Panc1 (cell line): ENCODE measurements at regions not wholly inside any gene's neighbourhood (a gene's known extent, or its start where the extent isn't known, plus 50 kb on each side); places are given as distances from the start of the nearest gene placed in this dataset.

Source experiments
- ATAC-seq: fragments of 200-7000 bp; cut with Tn5 transposase; 2 replicates; pipeline ENCODE4 v1.9.1; 2020; ENCODE audit warnings: mild to moderate bottlenecking, moderate library complexity
- BruUV-seq: library from RNA; stranded (reverse); fragments of 400-500 nt; replicated peaks from 2 replicates; lab custom pipeline; 2021; lab: Mats Ljungman, UMichigan
- CTCF ChIA-PET: fragments of 300-600 bp; sonication (Branson Sonifier 250); formaldehyde crosslinking; loops from one replicate; lab custom pipeline; 2022; ENCODE audit warnings: antibody characterized with exemption; lab: Charles Lee
- POLR2A ChIA-PET: fragments of 300-600 bp; sonication (Branson Sonifier 250); formaldehyde crosslinking; loops from one replicate; lab custom pipeline; 2022; ENCODE audit warnings: antibody characterized with exemption; lab: Charles Lee
- DNase-seq: peaks from one replicate; pipeline ENCODE4 v3.0.0-alpha.2; 2010; ENCODE audit warnings: low read depth, low spot score
- H3K27ac ChIP-seq: 2 replicates; pipeline ENCODE4 v1.5.1; 2011; ENCODE audit warnings: mild to moderate bottlenecking, low read length, inconsistent platforms
- H3K27me3 ChIP-seq: fragments of 200-500 bp; sonication (Bioruptor generic); 2 replicates; pipeline ENCODE4 v1.6.0; 2014; ENCODE audit warnings: low read length, inconsistent platforms; ENCODE audit not compliant: control insufficient read depth, insufficient read depth
- H3K36me3 ChIP-seq: fragments of 200-500 bp; sonication (Bioruptor generic); 2 replicates; pipeline ENCODE4 v1.5.1; 2014; ENCODE audit warnings: inconsistent platforms, mild to moderate bottlenecking, low read length, moderate library complexity; ENCODE audit not compliant: control insufficient read depth, insufficient read depth
- H3K4me1 ChIP-seq: 2 replicates; pipeline ENCODE4 v1.5.1; 2011; ENCODE audit warnings: inconsistent platforms, mild to moderate bottlenecking, low read length, moderate library complexity; ENCODE audit not compliant: control insufficient read depth, insufficient read depth
- H3K4me3 ChIP-seq, 2 experiments: 2 replicates each; pipeline ENCODE4 v1.5.1; 2011 to 2012; ENCODE audit warnings: low read depth in 2 of 2, low read length in 2 of 2, mild to moderate bottlenecking in 2 of 2, inconsistent platforms in 1 of 2, moderate library complexity in 1 of 2
- H3K9me3 ChIP-seq: fragments of 200-500 bp; sonication (Bioruptor generic); 2 replicates; pipeline ENCODE4 v1.5.1; 2014; ENCODE audit warnings: low read depth, mild to moderate bottlenecking, inconsistent platforms, low read length, moderate library complexity; ENCODE audit not compliant: control insufficient read depth, insufficient read depth
- CTCF ChIP-seq: fragments of 450-650 bp; IDR thresholded peaks from 2 replicates; pipeline ENCODE4 v1.5.1; 2017; ENCODE audit warnings: mild to moderate bottlenecking
- POLR2AphosphoS5 ChIP-seq: IDR thresholded peaks from 2 replicates; pipeline ENCODE4 v1.6.1; 2012; ENCODE audit warnings: mild to moderate bottlenecking, low read depth, low read length, moderate library complexity
- REST ChIP-seq, 2 experiments: IDR thresholded peaks; 2 replicates each; pipeline ENCODE4 v1.6.1; 2011 to 2012; ENCODE audit warnings: low read depth in 2 of 2, control low read depth in 1 of 2, low read length in 1 of 2, mild to moderate bottlenecking in 1 of 2, moderate library complexity in 1 of 2; ENCODE audit not compliant: insufficient read depth in 1 of 2
- SIN3A ChIP-seq: IDR thresholded peaks from 2 replicates; pipeline ENCODE4 v1.6.1; 2012; ENCODE audit warnings: low read depth, mild to moderate bottlenecking, low read length, moderate library complexity, borderline replicate concordance; ENCODE audit not compliant: insufficient read depth
- TCF7L2 ChIP-seq: IDR thresholded peaks from 2 replicates; pipeline ENCODE4 v1.6.1; 2011; ENCODE audit warnings: mild to moderate bottlenecking, low read depth, low read length, inconsistent platforms
- in situ Hi-C: cut with HindIII; loops from 2 replicates; pipeline ENCODE4 v1.10.0; 2016; ENCODE audit warnings: low sequenced_read_pairs, low pct_unique_long_range_greater_than_20kb
- intact Hi-C: fragments of 100-400 bp; cut with micrococcal nuclease; formaldehyde crosslinking; loops from one replicate; pipeline ENCODE4 v1.10.0; 2022; ENCODE audit not compliant: unreplicated experiment

- Histone ChIP-seq H3K27me3 (no peaks in the 10 kb centered on the region), H3K4me1 (peaks cover 36% of the 10 kb centered on the region), H3K27ac (peak overlapping the region; percentile 49), H3K36me3 (no peaks in the 10 kb centered on the region), H3K9me3 (no peaks in the 10 kb centered on the region; the same call in 1 of the 2 replicates), H3K4me3 (no peak overlapping the region)
- DNase-seq (no peak), ATAC-seq (no peak)
- in situ Hi-C loops (no loop called here), intact Hi-C loops (no loop called here)
- TF ChIP-seq REST (IDR thresholded peaks at IDR 0.05; ENCODE audit: insufficient read depth in 1 of 2, low read depth in 2 of 2, low read length in 1 of 2), result no peak
- no peak for TF ChIP-seq POLR2AphosphoS5
- TF ChIP-seq CTCF, result no peak
- TF ChIP-seq SIN3A, result no peak
- BruUV-seq, result no TSS peak
- CTCF ChIA-PET, result no interaction called here
- POLR2A ChIA-PET, result no interaction called here
These were observed 110.0 kb upstream of the MTAP start for GRCh38 chr9:21692390-21692789.

GRCh38 chr9:21694424-21694823 lies 108.0 kb upstream of the MTAP start:
- POLR2A ChIA-PET, result no interaction called here

More at GRCh38 chr9:21694424-21694823, 108.0 kb upstream of the MTAP start:
- no TSS peak for BruUV-seq
- H3K4me1 ChIP-seq, result peaks cover 16% of the 10 kb centered on the region
- H3K9me3 ChIP-seq, result no peaks in the 10 kb centered on the region; the same call in 1 of the 2 replicates
- H3K4me3 ChIP-seq, result no peak overlapping the region
- H3K36me3 ChIP-seq, result no peaks in the 10 kb centered on the region
- intact Hi-C loops, result no loop called here
- TF ChIP-seq POLR2AphosphoS5 (no peak), CTCF (no peak), REST (IDR thresholded peaks at IDR 0.05; ENCODE audit: insufficient read depth in 1 of 2, low read depth in 2 of 2, low read length in 1 of 2) (no peak), SIN3A (no peak), TCF7L2 (no peak)
- no peaks in the 10 kb centered on the region for H3K27me3 ChIP-seq
- CTCF ChIA-PET, result no interaction called here
- in situ Hi-C loops, result no loop called here
- no peak overlapping the region; the same call in 1 of the 2 replicates for H3K27ac ChIP-seq
- no peak for DNase-seq
- ATAC-seq, result no peak
